PC-3 (cell line): ENCODE measurements at regions not wholly inside any gene's neighbourhood (a gene's known extent, or its start where the extent isn't known, plus 50 kb on each side); places are given as distances from the start of the nearest gene placed in this dataset.

Experiments used
- ATAC-seq: fragments of 200-7000 bp; cut with Tn5 transposase; 2 replicates; pipeline ENCODE4 v1.9.1; 2020; ENCODE audit warnings: mild to moderate bottlenecking, moderate library complexity
- BruUV-seq: library from RNA; stranded (reverse); fragments of 400-500 nt; replicated peaks from 2 replicates; lab custom pipeline; 2021; lab: Mats Ljungman, UMichigan
- CTCF ChIA-PET: fragments of 300-600 bp; sonication (Branson Sonifier 250); formaldehyde crosslinking; loops from one replicate; lab custom pipeline; 2022; ENCODE audit warnings: antibody characterized with exemption; lab: Charles Lee
- POLR2A ChIA-PET: fragments of 300-600 bp; sonication (Branson Sonifier 250); formaldehyde crosslinking; loops from one replicate; lab custom pipeline; 2022; ENCODE audit warnings: antibody characterized with exemption; ENCODE audit not compliant: unreplicated experiment; lab: Charles Lee
- DNase-seq: peaks from one replicate; pipeline ENCODE4 v3.0.0-alpha.2; 2015
- H2AFZ ChIP-seq: fragments of 300-600 bp; sonication (generic); 2 replicates; pipeline ENCODE4 v1.6.0; 2016; ENCODE audit warnings: antibody characterized with exemption, low read length
- H3F3A ChIP-seq: fragments of 300-600 bp; sonication (generic); one replicate; pipeline ENCODE4 v1.6.0; 2017; ENCODE audit warnings: antibody characterized with exemption, low read length, control low read depth, mild to moderate bottlenecking; ENCODE audit not compliant: unreplicated experiment
- H3K27ac ChIP-seq: fragments of 300-600 bp; sonication (generic); 2 replicates; pipeline ENCODE4 v1.5.1; 2016; ENCODE audit warnings: mild to moderate bottlenecking, low read length
- H3K27me3 ChIP-seq: fragments of 300-600 bp; sonication (generic); 2 replicates; pipeline ENCODE4 v1.6.1; 2016; ENCODE audit warnings: low read length, mixed read lengths
- H3K36me3 ChIP-seq: fragments of 300-600 bp; sonication (generic); 2 replicates; pipeline ENCODE4 v1.6.1; 2016; ENCODE audit warnings: low read depth, mixed run types, low read length, mixed read lengths
- H3K4me1 ChIP-seq: fragments of 300-600 bp; sonication (generic); 2 replicates; pipeline ENCODE4 v1.5.1; 2016; ENCODE audit warnings: low read length; ENCODE audit not compliant: insufficient read depth
- H3K4me2 ChIP-seq: fragments of 300-600 bp; sonication (generic); 2 replicates; pipeline ENCODE4 v1.6.0; 2016; ENCODE audit warnings: low read length
- H3K4me3 ChIP-seq: fragments of 300-600 bp; sonication (generic); 2 replicates; pipeline ENCODE4 v1.5.1; 2016; ENCODE audit warnings: mild to moderate bottlenecking, low read length, mixed read lengths
- H3K79me2 ChIP-seq: fragments of 300-600 bp; sonication (generic); 2 replicates; pipeline ENCODE4 v1.6.1; 2017; ENCODE audit warnings: low read length, mixed read lengths
- H3K9ac ChIP-seq: fragments of 300-600 bp; sonication (generic); 2 replicates; pipeline ENCODE4 v1.6.0; 2016; ENCODE audit warnings: mild to moderate bottlenecking, low read length
- H3K9me2 ChIP-seq: fragments of 300-600 bp; sonication (generic); replicated peaks from 2 replicates; pipeline ENCODE4 v1.6.1; 2016; ENCODE audit warnings: mixed run types, low read length, mixed read lengths
- H3K9me3 ChIP-seq: fragments of 300-600 bp; sonication (generic); 2 replicates; pipeline ENCODE4 v1.6.1; 2016; ENCODE audit warnings: low read length, mixed read lengths
- H4K20me1 ChIP-seq: fragments of 300-600 bp; sonication (generic); 2 replicates; pipeline ENCODE4 v1.6.1; 2016; ENCODE audit warnings: low read length, mixed read lengths
- CTCF ChIP-seq: fragments of 300-600 bp; sonication (generic); conservative IDR thresholded peaks from 2 replicates; pipeline ENCODE4 v1.5.1; 2017; ENCODE audit warnings: antibody characterized with exemption, low read depth, mild to moderate bottlenecking, low read length
- EZH2 ChIP-seq: fragments of 300-600 bp; sonication (generic); IDR thresholded peaks from one replicate; pipeline ENCODE4 v1.6.1; 2017; ENCODE audit warnings: antibody characterized with exemption, mild to moderate bottlenecking, low read length; ENCODE audit not compliant: unreplicated experiment
- EZH2phosphoT487 ChIP-seq: fragments of 300-600 bp; sonication (generic); IDR thresholded peaks from 2 replicates; pipeline ENCODE4 v1.6.1; 2018; ENCODE audit warnings: mild to moderate bottlenecking, antibody characterized with exemption, low read length, borderline replicate concordance
- intact Hi-C: fragments of 100-400 bp; cut with micrococcal nuclease; formaldehyde crosslinking; loops from 2 replicates; pipeline ENCODE4 v1.9.0; 2023

DNA sequence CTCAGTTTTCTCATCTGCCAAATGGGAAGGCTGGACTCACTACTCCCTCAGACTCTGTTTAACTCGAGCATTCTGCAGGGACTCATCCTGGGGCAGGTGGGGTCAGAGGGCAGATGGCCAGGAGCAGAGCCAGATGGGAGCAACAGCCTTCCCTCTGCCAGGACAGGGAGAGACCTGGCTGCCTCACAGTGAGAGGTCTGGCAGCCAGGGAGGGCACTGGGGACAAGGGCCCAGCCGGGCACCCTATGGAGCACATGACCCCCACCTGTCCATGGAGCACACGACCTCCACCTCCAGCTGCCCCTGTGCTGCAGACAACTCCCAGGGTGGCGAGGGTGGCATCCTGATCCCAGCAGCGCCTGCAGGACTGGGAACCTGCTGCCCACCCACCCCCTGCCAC is 67.4 kb downstream of the IGLL1 start:
- H3K4me3 ChIP-seq, result no peak overlapping the region
- H3F3A ChIP-seq, result no peaks in the 10 kb centered on the region
- no peaks in the 10 kb centered on the region for H3K36me3 ChIP-seq
- TF ChIP-seq EZH2 (no peak), CTCF (no peak), EZH2phosphoT487 (no peak)
- H3K27me3 ChIP-seq, result no peaks in the 10 kb centered on the region
- no peaks in the 10 kb centered on the region for H3K9me3 ChIP-seq
- no peaks in the 10 kb centered on the region for H3K4me1 ChIP-seq
- H3K27ac ChIP-seq, result no peak overlapping the region
- no peak overlapping the region for H3K4me2 ChIP-seq
- H3K79me2 ChIP-seq, result no peaks in the 10 kb centered on the region
- no peaks in the 10 kb centered on the region for H3K9me2 ChIP-seq
- no peaks in the 10 kb centered on the region for H4K20me1 ChIP-seq
- BruUV-seq, result no TSS peak
- no peak overlapping the region for H3K9ac ChIP-seq
- intact Hi-C loops, result no loop called here
- DNase-seq, result no peak
- ChIA-PET POLR2A (no interaction called here), CTCF (no interaction called here)
- ATAC-seq, result no peak
- H2AFZ ChIP-seq, result no peak overlapping the region

DNA sequence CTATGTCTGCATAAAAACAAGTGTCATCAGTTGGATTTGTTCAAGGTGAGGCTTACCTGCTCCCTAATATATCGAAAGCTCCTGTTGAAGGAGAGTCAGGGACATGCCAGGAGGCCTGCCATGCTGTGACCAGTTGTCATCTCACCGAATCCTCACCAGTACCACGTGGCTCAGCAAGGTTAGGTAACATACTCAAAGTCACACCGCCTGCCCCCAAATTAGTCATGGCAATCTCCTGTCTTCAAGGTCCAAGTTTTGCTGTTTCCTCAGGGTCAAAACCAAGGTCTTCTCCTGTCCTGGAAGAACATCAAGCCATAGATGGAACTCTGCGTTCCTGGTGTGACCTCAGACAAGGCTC is 67.8 kb downstream of the IGLL1 start:
- H4K20me1 ChIP-seq, result no peaks in the 10 kb centered on the region
- no peak for ATAC-seq
- no peaks in the 10 kb centered on the region for H3K79me2 ChIP-seq
- TF ChIP-seq EZH2phosphoT487 (no peak), CTCF (no peak), EZH2 (no peak)
- CTCF ChIA-PET, result no interaction called here
- H3K36me3 ChIP-seq, result no peaks in the 10 kb centered on the region
- no peak overlapping the region for H3K4me3 ChIP-seq
- no peak for DNase-seq
- H3K9me3 ChIP-seq, result no peaks in the 10 kb centered on the region
- POLR2A ChIA-PET, result no interaction called here
- no peak overlapping the region for H3K9ac ChIP-seq
- H3K4me2 ChIP-seq, result no peak overlapping the region
- H3K9me2 ChIP-seq, result no peaks in the 10 kb centered on the region
- intact Hi-C loops, result no loop called here
- BruUV-seq, result no TSS peak
- no peak overlapping the region for H2AFZ ChIP-seq
- H3K27ac ChIP-seq, result no peak overlapping the region
- no peaks in the 10 kb centered on the region for H3K27me3 ChIP-seq
- H3K4me1 ChIP-seq, result no peaks in the 10 kb centered on the region
- H3F3A ChIP-seq, result no peaks in the 10 kb centered on the region

DNA sequence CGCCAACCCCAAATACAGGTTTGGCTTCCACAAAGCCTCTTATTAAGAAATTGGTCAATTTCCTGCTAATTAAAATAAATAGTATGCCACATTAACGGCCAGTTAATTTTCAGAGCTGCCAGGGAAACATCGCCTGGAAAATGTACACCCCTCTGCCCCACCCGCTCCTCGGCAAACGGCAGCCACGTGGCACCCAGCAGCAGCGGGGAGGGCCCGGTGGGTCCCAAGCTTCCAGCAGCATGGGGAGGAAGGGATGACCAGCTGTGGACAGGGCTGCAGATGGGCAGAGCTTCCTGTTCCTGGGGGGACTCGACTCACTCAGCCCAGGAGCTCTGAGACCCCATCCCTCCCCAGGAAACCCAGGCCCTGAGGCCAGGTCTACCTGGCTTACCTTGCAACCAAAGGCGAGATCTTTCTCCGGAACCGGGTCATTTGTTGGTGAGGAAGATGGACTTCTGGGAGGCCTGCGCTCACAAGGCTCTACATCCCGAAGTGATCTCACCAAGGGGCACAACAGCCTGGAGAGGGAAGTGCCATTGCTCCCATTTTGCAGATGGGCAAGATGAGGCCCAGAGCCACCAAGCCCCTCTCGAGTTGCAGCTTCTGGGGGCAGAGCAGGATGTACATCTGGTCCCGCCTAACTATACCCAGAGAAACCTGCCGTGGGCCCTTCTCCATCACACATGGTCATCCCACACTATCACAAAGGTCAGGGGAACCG is 68.3 kb downstream of the IGLL1 start:
- H3F3A ChIP-seq, result no peaks in the 10 kb centered on the region
- no peak overlapping the region for H3K9ac ChIP-seq
- H3K4me3 ChIP-seq, result no peak overlapping the region
- no peak for ATAC-seq
- H3K36me3 ChIP-seq, result no peaks in the 10 kb centered on the region
- TF ChIP-seq CTCF, result no peak
- TF ChIP-seq EZH2phosphoT487, result no peak
- TF ChIP-seq EZH2, result no peak
- DNase-seq, result no peak
- H3K4me2 ChIP-seq, result no peak overlapping the region
- intact Hi-C loops, result no loop called here
- H3K9me3 ChIP-seq, result no peaks in the 10 kb centered on the region
- H4K20me1 ChIP-seq, result no peaks in the 10 kb centered on the region
- H2AFZ ChIP-seq, result no peak overlapping the region
- H3K27ac ChIP-seq, result no peak overlapping the region
- H3K79me2 ChIP-seq, result no peaks in the 10 kb centered on the region
- ChIA-PET POLR2A (no interaction called here), CTCF (no interaction called here)
- no peaks in the 10 kb centered on the region for H3K9me2 ChIP-seq
- no peaks in the 10 kb centered on the region for H3K27me3 ChIP-seq
- no peaks in the 10 kb centered on the region for H3K4me1 ChIP-seq
- no TSS peak for BruUV-seq
